Activated naive CD8-positive, alpha-beta T cell treated with anti-CD3 and anti-CD28 coated beads for 36 hours (primary cell): ENCODE measurements at regions not wholly inside any gene's neighbourhood (a gene's known extent, or its start where the extent isn't known, plus 50 kb on each side); places are given as distances from the start of the nearest gene placed in this dataset.

ENCODE experiments used
- DNase-seq: peaks from one replicate; pipeline ENCODE4 v3.0.0; 2021
- H3K27ac Mint-ChIP-seq: one replicate; pipeline ENCODE4 v1.8.0; 2022; ENCODE audit warnings: mild to moderate bottlenecking, moderate library complexity, mixed read lengths
- H3K27me3 Mint-ChIP-seq: one replicate; pipeline ENCODE4 v1.8.0; 2022; ENCODE audit warnings: mild to moderate bottlenecking, mixed read lengths
- H3K36me3 Mint-ChIP-seq: one replicate; pipeline ENCODE4 v1.8.0; 2021; ENCODE audit warnings: mild to moderate bottlenecking, mixed read lengths
- H3K4me1 Mint-ChIP-seq: one replicate; pipeline ENCODE4 v1.8.0; 2021; ENCODE audit warnings: mixed read lengths
- H3K4me3 Mint-ChIP-seq: one replicate; pipeline ENCODE4 v1.8.0; 2022; ENCODE audit warnings: mild to moderate bottlenecking, moderate library complexity, mixed read lengths
- H3K9me3 Mint-ChIP-seq: one replicate; pipeline ENCODE4 v1.8.0; 2022; ENCODE audit warnings: mixed read lengths

DNA sequence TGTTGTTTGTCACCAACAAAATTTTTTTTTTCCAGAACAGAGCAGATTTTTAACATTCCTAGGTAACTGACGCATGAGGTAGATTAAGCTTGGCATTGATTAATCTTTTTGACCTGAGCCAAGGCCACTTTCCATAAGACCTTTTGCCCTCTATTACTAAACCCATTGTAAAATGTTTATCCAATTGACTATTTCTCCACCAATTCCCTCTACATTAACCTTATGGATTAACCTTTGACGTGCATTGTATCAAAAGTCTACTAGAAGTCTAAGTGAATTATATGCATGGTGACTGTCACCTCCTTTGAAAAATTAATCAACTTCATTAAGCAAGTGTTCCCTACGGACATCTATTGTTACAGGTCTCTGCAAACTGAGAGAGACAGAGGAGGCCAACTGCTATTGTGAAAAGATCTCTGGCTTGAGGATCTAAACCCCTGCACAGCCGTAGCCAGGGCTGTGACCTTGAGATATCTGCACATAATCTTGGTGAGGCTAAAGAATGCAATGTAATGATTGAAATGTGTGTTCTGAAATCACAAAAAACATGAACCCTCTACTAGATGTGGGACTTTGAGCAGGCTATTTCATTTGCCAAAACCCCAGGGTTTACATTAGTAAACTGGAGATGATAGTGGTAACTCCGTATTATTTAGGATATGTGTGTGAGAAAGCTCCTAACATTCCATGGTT lies 632.2 kb downstream of the TLR4 start:
- Mint-ChIP-seq H3K4me1 (no peaks in the 10 kb centered on the region), H3K9me3 (no peaks in the 10 kb centered on the region), H3K4me3 (no peak overlapping the region), H3K36me3 (no peaks in the 10 kb centered on the region), H3K27ac (no peak overlapping the region), H3K27me3 (peaks cover 3% of the 10 kb centered on the region)
- no peak for DNase-seq

- Mint-ChIP-seq H3K27ac (no peak overlapping the region), H3K36me3 (no peaks in the 10 kb centered on the region), H3K4me3 (no peak overlapping the region), H3K4me1 (no peaks in the 10 kb centered on the region), H3K9me3 (no peaks in the 10 kb centered on the region), H3K27me3 (peaks cover 3% of the 10 kb centered on the region)
- DNase-seq: no peak
These were observed 632.7 kb downstream of the TLR4 start for GRCh38 chr9:118336943-118337330.

DNA sequence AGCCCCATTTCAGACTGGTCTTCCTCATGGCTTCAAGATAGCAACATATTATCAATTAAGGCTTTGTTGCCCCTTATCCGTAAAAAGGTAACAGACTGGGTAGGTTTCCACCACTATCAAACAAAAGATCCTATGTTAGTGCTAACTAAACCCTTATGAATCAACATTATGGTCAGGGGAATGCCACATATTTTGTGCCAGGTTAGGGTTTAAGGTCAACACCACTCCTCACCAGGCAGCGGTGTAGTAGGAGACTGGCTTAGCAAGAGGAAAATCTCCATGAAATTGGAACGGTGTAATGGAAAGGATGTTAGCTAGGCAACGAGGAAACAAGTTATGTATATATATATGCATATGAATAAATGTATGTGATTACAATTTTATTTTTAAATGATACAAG lies 655.8 kb downstream of the TLR4 start:
- no peaks in the 10 kb centered on the region for H3K4me1 Mint-ChIP-seq
- H3K27me3 Mint-ChIP-seq: no peaks in the 10 kb centered on the region
- DNase-seq: no peak
- peaks cover 8% of the 10 kb centered on the region for H3K9me3 Mint-ChIP-seq
- no peaks in the 10 kb centered on the region for H3K36me3 Mint-ChIP-seq
- H3K4me3 Mint-ChIP-seq: no peak overlapping the region
- no peak overlapping the region for H3K27ac Mint-ChIP-seq

DNA sequence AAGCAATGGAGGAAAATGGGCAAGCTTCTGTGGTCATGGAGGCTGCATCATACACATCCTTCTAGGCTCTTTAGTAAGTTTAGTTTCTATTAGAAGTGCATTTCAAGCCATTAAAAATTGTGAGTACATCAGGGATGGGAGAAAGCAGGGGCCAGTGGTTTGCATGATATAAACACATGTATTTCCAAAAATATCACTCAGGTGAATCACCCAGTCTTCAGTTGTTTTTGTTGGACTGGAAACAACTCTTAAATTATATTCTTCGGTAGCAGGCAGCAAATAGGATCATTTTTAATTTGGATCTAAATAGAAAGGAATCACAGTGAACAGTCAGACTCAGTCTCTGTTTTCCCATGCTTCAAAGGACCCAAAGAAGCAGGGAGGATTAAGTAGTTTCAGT lies 657.9 kb downstream of the TLR4 start:
- no peak overlapping the region for H3K27ac Mint-ChIP-seq
- no peak for DNase-seq
- no peak overlapping the region for H3K4me3 Mint-ChIP-seq
- H3K27me3 Mint-ChIP-seq: no peaks in the 10 kb centered on the region
- H3K4me1 Mint-ChIP-seq: no peaks in the 10 kb centered on the region
- no peaks in the 10 kb centered on the region for H3K36me3 Mint-ChIP-seq
- peaks cover 8% of the 10 kb centered on the region for H3K9me3 Mint-ChIP-seq

DNA sequence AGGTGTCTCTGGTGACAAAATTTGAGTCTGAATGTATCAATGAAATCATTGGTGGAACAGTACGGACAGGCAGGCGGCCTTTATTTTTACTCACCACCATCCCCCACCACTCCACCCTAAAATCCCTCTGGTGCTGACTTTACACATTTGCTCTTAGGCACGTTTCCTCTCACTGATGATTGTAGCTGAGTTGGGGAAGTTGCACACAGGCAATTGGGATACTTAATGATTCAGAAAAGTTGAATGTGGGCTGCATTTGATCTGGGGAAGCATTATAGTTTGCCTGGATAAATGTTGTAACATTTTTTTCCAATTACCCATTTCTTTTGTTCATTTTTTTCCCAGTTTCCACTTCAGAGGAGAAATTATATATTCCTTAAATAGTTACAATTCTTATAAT lies 658.4 kb downstream of the TLR4 start:
- no peak for DNase-seq
- Mint-ChIP-seq H3K36me3 (no peaks in the 10 kb centered on the region), H3K27ac (no peak overlapping the region), H3K27me3 (no peaks in the 10 kb centered on the region), H3K4me3 (no peak overlapping the region), H3K9me3 (peaks cover 8% of the 10 kb centered on the region), H3K4me1 (no peaks in the 10 kb centered on the region)

DNA sequence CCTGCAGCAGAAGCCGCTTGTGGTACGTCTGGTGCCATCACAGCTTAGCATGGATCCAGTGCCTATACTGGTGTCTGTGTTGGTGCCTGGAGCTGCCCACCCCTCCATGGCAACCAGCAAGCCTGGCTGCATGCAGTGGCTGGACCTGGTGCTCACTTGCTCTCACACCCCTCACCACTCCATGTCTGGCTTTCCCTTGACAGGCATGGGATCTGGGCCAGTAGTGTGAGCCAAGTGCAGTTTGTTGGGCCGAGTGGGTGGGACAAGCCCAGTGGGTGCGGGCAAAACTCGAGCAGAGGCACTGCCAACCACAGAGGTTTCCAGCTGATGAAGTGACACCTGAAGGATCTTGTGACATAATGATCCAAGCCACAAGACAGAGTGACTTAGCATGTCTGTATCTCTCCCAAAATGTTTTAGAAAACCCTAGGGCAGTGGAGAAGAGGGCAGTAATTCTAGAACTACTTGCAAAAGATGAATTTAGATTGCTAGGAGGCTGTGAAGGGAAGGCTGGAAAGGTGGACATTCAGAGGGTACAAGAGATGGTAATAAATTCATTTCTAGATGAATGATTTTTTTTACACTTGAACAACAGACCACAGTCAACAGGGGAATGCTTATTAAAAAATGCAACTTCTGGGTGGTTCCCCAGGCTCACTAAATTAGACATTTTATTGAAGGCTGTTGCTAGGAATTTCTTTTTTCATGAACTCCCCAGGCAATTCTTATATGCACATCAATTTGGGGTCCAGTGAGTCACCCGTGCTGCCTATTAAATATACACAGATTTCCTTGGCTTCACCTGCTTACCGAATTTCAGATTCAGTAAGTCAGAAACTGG lies 660.3 kb downstream of the TLR4 start:
- Mint-ChIP-seq H3K27ac (no peak overlapping the region), H3K4me3 (no peak overlapping the region), H3K4me1 (no peaks in the 10 kb centered on the region), H3K36me3 (no peaks in the 10 kb centered on the region), H3K9me3 (peaks cover 6% of the 10 kb centered on the region), H3K27me3 (no peaks in the 10 kb centered on the region)
- DNase-seq: no peak

DNA sequence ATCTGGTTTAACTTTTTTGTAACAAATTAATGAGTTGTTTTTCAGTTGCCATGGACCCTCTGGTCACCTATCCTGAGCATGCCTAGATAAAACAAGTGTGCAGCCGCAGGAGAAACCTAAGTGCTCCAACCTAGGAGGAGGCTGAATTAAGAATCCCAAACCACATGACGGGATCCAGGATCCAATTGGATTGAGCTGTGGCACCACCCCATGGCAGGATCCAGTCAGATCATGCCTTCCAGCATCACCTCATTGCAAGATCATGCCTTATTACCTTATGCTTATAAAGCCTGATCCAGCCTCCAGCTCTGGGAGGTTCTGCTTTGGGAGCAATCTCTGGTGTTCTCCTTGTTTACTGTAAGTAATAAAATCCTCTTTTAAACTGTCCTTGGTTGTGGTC lies 662.0 kb downstream of the TLR4 start:
- no peak overlapping the region for H3K27ac Mint-ChIP-seq
- H3K9me3 Mint-ChIP-seq: peaks cover 6% of the 10 kb centered on the region
- no peak overlapping the region for H3K4me3 Mint-ChIP-seq
- DNase-seq: no peak
- no peaks in the 10 kb centered on the region for H3K36me3 Mint-ChIP-seq
- no peaks in the 10 kb centered on the region for H3K4me1 Mint-ChIP-seq
- no peaks in the 10 kb centered on the region for H3K27me3 Mint-ChIP-seq

DNA sequence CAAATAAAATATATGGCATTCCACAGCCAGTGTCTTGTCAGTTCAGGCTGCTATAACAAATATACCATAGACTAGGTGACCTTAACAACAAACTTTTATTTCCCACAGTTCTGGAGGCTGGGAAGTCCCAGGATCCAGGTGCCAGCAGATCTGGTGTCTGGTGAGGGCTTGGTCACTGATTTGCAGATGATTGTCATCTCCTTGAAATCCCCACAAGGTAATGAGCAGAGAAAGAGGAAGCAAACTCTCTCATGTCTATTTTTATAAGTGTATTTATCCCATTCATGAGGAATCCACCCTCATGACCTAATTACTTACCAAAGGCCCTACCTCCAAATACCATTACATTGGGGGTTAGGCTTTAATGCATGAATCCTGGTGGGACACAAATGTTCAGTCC lies 663.2 kb downstream of the TLR4 start:
- Mint-ChIP-seq H3K27ac (no peak overlapping the region), H3K36me3 (no peaks in the 10 kb centered on the region), H3K4me3 (no peak overlapping the region), H3K9me3 (peaks cover 6% of the 10 kb centered on the region), H3K4me1 (no peaks in the 10 kb centered on the region), H3K27me3 (no peaks in the 10 kb centered on the region)
- no peak for DNase-seq

DNA sequence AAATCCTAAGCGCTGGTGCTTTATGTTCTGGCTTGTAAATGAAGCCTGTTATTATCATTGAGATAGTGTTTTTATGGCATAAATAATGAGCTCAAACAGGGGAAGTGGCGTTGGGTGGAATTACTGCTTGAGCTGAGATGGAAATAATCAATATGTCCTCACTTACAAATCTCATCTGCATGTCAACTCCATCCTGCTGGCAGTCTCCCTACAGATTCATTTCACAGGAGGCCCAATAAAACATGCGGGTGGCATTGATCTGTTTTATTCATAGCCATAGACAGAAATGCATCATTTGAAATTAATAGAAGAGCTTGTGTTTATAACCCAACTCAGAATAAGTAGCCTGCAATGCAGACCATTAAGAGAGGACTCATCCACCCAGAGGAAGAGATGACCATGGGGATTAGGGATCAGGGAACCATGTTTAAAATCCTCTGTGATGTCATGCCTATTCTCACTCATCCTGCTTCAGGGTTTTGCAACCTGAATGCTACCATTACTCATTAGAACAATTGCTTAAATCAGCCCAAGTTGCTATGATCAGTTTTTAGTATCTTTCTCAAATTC lies 680.4 kb downstream of the TLR4 start:
- Mint-ChIP-seq H3K4me3 (no peak overlapping the region), H3K27ac (no peak overlapping the region), H3K36me3 (no peaks in the 10 kb centered on the region), H3K27me3 (no peaks in the 10 kb centered on the region), H3K4me1 (no peaks in the 10 kb centered on the region), H3K9me3 (peaks cover 4% of the 10 kb centered on the region)
- DNase-seq: no peak

GRCh38 chr9:118395415-118395814 lies 691.2 kb downstream of the TLR4 start:
- no peak overlapping the region for H3K4me3 Mint-ChIP-seq
- no peaks in the 10 kb centered on the region for H3K27me3 Mint-ChIP-seq
- no peaks in the 10 kb centered on the region for H3K36me3 Mint-ChIP-seq
- no peak for DNase-seq
- no peaks in the 10 kb centered on the region for H3K4me1 Mint-ChIP-seq
- peaks cover 2% of the 10 kb centered on the region for H3K9me3 Mint-ChIP-seq
- H3K27ac Mint-ChIP-seq: no peak overlapping the region

- Mint-ChIP-seq H3K36me3 (no peaks in the 10 kb centered on the region), H3K9me3 (peaks cover 2% of the 10 kb centered on the region), H3K27me3 (no peaks in the 10 kb centered on the region), H3K4me3 (no peak overlapping the region), H3K27ac (no peak overlapping the region), H3K4me1 (no peaks in the 10 kb centered on the region)
- no peak for DNase-seq
These were observed 697.3 kb downstream of the TLR4 start for GRCh38 chr9:118401546-118401945.

DNA sequence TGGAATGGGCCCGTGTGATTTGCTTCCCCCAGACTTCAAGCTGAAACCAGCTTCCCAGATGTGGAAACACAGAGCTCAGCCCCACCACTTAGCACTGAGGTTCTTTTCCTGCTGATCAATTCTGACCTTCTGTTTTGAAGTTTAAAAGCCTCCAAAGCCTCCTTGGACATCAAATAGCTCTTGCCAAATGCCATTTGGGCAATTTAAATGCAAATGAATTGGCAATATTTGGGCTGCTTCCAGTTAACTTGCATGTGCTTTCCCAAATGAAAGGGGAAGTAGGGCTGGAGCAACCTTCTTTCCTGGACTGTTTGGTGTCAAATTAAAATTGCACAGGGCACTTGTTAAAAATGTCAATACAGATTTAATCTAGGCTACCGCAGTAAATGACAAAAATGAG lies 710.5 kb downstream of the TLR4 start:
- no peaks in the 10 kb centered on the region for H3K4me1 Mint-ChIP-seq
- DNase-seq: no peak
- peaks cover 1% of the 10 kb centered on the region for H3K9me3 Mint-ChIP-seq
- no peak overlapping the region for H3K4me3 Mint-ChIP-seq
- H3K27ac Mint-ChIP-seq: no peak overlapping the region
- H3K36me3 Mint-ChIP-seq: no peaks in the 10 kb centered on the region
- H3K27me3 Mint-ChIP-seq: no peaks in the 10 kb centered on the region

DNA sequence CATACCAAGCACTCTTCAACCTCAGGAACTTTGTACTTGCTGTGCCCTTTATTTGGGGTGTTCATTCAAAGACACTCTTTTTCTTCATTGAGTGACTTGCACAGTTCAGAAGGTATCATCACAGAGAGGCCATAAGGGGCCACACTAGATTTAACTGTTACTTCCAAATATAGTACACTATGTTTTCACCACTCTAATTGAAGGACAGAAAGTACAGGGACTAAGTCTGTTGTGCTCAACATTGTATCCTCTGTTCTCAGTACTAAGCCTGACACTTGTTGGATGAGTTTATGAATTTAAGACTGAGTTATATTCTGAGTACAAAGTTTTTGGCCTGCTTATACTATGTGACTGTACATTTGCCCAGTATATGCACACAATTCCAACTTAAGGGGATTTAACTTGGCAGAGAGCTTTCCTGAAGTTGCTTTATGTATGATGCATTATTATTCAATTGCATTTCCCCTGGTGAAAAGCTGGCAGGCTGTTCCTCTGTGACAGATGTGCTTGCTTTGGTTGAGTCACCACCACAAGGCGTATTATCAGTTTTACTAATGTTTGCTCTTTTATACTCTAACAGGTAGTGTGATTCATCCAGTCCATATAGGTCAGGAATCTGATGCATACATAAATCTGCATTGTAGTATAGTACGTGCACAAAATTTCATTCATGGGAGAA lies 714.8 kb downstream of the TLR4 start:
- Mint-ChIP-seq H3K4me3 (no peak overlapping the region), H3K36me3 (no peaks in the 10 kb centered on the region), H3K4me1 (no peaks in the 10 kb centered on the region), H3K9me3 (no peaks in the 10 kb centered on the region), H3K27ac (no peak overlapping the region), H3K27me3 (no peaks in the 10 kb centered on the region)
- DNase-seq: no peak

DNA sequence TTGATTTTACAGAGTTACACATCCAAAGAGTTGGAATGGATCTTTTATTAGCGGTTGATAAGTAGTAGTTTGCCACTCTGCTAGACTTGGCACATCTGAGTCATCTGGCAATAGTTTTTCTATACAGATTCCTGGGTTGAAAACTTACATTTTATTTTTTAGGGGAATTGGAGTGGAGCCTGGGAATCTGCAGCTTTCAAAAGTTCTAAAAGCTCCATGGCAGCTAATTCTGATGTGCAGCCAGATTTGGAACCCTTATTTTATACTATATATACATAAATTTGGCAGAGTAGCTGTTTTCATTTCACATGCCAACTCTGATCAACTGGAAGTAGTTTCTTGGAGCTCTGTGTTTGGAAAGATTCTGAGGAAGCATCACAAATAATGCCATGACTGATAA lies 715.5 kb downstream of the TLR4 start:
- DNase-seq: no peak
- H3K4me1 Mint-ChIP-seq: no peaks in the 10 kb centered on the region
- no peak overlapping the region for H3K27ac Mint-ChIP-seq
- H3K27me3 Mint-ChIP-seq: no peaks in the 10 kb centered on the region
- no peaks in the 10 kb centered on the region for H3K9me3 Mint-ChIP-seq
- no peak overlapping the region for H3K4me3 Mint-ChIP-seq
- H3K36me3 Mint-ChIP-seq: no peaks in the 10 kb centered on the region

GRCh38 chr9:118422508-118422907 lies 718.3 kb downstream of the TLR4 start:
- DNase-seq: no peak
- Mint-ChIP-seq H3K4me1 (no peaks in the 10 kb centered on the region), H3K36me3 (no peaks in the 10 kb centered on the region), H3K27ac (no peak overlapping the region), H3K9me3 (no peaks in the 10 kb centered on the region), H3K4me3 (no peak overlapping the region), H3K27me3 (no peaks in the 10 kb centered on the region)
